Nephron progenitor cell (in vitro differentiated cells): ENCODE measurements at regions not wholly inside any gene's neighbourhood (a gene's known extent, or its start where the extent isn't known, plus 50 kb on each side); places are given as distances from the start of the nearest gene placed in this dataset.

Experiments
- DNase-seq: peaks from one replicate; pipeline ENCODE4 v3.0.0; 2021
- H3K27ac Mint-ChIP-seq: 2 replicates; pipeline ENCODE4 v1.8.0; 2021; ENCODE audit warnings: mild to moderate bottlenecking, moderate library complexity, mixed read lengths
- H3K27me3 Mint-ChIP-seq: 2 replicates; pipeline ENCODE4 v1.8.0; 2021; ENCODE audit warnings: mild to moderate bottlenecking, low read depth, mixed read lengths; ENCODE audit not compliant: poor library complexity
- H3K36me3 Mint-ChIP-seq: 2 replicates; pipeline ENCODE4 v1.8.0; 2021; ENCODE audit warnings: low read depth, mixed read lengths
- H3K4me1 Mint-ChIP-seq: 2 replicates; pipeline ENCODE4 v1.8.0; 2021; ENCODE audit warnings: mixed read lengths
- H3K4me3 Mint-ChIP-seq: 2 replicates; pipeline ENCODE4 v1.8.0; 2021; ENCODE audit warnings: mild to moderate bottlenecking, moderate library complexity, mixed read lengths
- H3K9me3 Mint-ChIP-seq: 2 replicates; pipeline ENCODE4 v1.8.0; 2021; ENCODE audit warnings: mild to moderate bottlenecking, moderate library complexity, mixed read lengths
- CTCF ChIP-seq: fragments of 200-600 bp; sonication (generic); IDR thresholded peaks from 2 replicates; pipeline ENCODE4 v1.5.0; 2021; ENCODE audit warnings: antibody characterized with exemption

GRCh38 chr5:23064710-23065109 is 211.6 kb upstream of the CDH12 start:
- Mint-ChIP-seq H3K36me3 (no peaks in the 10 kb centered on the region), H3K4me3 (no peak overlapping the region), H3K27me3 (no peaks in the 10 kb centered on the region), H3K9me3 (no peaks in the 10 kb centered on the region), H3K4me1 (no peaks in the 10 kb centered on the region), H3K27ac (no peak overlapping the region)
- no peak for DNase-seq
- no peak for TF ChIP-seq CTCF

DNA sequence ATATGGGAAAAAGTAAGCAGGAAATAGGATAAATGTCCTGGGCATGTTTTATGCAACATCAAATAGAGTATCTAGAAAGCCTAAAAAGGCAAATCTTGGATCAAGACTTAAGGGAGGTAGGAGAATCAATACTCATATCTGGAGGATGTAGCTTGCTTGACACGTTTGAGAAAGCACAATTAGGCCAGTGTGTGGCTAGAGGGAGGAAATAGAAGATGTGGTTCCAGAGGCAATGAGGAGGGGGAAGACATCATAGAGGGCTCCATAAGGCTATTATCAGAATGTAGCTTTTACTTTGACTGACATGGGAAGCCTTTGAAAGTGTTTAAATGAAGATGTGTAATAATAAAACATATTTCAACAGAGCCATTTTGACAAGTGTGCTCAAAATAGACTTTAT is 200.7 kb upstream of the CDH12 start:
- Mint-ChIP-seq H3K4me1 (no peaks in the 10 kb centered on the region), H3K27ac (no peak overlapping the region), H3K27me3 (no peaks in the 10 kb centered on the region), H3K36me3 (no peaks in the 10 kb centered on the region), H3K9me3 (no peaks in the 10 kb centered on the region), H3K4me3 (no peak overlapping the region)
- no peak for TF ChIP-seq CTCF
- DNase-seq, result no peak

- Mint-ChIP-seq H3K27me3 (no peaks in the 10 kb centered on the region), H3K9me3 (no peaks in the 10 kb centered on the region), H3K4me1 (peaks cover 5% of the 10 kb centered on the region), H3K4me3 (no peak overlapping the region), H3K27ac (no peak overlapping the region), H3K36me3 (no peaks in the 10 kb centered on the region)
- no peak for TF ChIP-seq CTCF
- no peak for DNase-seq
Observed at GRCh38 chr5:23042226-23042625, 189.1 kb upstream of the CDH12 start.

DNA sequence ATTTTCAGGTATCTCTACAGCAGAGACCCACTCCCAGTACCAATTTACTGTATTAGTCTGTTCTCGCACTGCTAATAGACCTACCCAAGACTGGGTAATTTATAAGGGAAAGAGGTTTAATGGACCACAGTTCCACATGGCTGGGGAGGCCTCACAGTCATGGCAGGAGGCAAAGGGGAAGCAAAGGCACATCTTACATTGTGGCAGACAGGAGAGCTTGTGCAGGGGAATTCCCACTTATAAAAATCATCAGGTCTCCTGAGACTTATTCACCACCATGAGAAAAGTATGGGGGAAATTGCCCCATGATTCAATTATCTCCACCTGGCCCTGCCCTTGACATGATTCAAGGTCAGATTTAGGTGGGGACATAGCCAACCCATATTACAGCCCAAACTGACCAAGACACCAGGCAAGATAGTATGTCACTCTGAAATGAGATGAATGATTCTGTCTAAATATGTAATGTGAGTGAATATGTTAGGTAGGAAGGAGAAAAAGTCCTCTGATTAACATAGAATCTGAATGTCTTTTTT is 182.5 kb upstream of the CDH12 start:
- H3K9me3 Mint-ChIP-seq, result no peaks in the 10 kb centered on the region
- no peak for TF ChIP-seq CTCF
- H3K4me1 Mint-ChIP-seq, result no peaks in the 10 kb centered on the region

GRCh38 chr5:23033864-23034263 is 180.7 kb upstream of the CDH12 start:
- Mint-ChIP-seq H3K9me3 (no peaks in the 10 kb centered on the region), H3K4me1 (no peaks in the 10 kb centered on the region), H3K36me3 (no peaks in the 10 kb centered on the region), H3K27ac (no peak overlapping the region), H3K27me3 (no peaks in the 10 kb centered on the region), H3K4me3 (no peak overlapping the region)
- DNase-seq, result no peak
- TF ChIP-seq CTCF, result no peak

More for the DNA sequence above, 182.5 kb upstream of the CDH12 start:
- Mint-ChIP-seq H3K27me3 (no peaks in the 10 kb centered on the region), H3K4me3 (no peak overlapping the region), H3K36me3 (no peaks in the 10 kb centered on the region), H3K27ac (no peak overlapping the region)
- no peak for DNase-seq

DNA sequence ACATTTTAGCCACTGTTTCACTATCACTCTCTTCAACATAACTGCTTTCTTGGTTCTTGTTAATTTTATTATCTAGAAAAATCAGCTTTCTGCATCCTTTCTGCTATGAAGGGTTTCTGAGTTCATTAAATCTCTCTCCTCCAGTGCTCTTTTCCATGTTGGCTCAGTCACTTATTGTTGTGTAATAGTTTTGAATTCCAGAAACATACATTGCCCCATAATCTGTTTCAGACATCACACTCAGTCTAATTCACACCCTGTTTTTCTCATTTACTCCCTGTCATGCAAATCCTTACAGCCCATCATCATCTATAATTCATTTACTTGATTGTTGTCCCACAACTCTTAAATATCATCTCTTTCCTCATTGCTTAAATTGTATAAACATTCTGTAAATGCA is 176.1 kb upstream of the CDH12 start:
- H3K36me3 Mint-ChIP-seq, result no peaks in the 10 kb centered on the region
- no peak for TF ChIP-seq CTCF
- no peaks in the 10 kb centered on the region for H3K4me1 Mint-ChIP-seq
- H3K27ac Mint-ChIP-seq, result no peak overlapping the region
- H3K27me3 Mint-ChIP-seq, result no peaks in the 10 kb centered on the region
- no peak overlapping the region for H3K4me3 Mint-ChIP-seq
- H3K9me3 Mint-ChIP-seq, result no peaks in the 10 kb centered on the region
- no peak for DNase-seq
